ENCODE measurements at regions not wholly inside any gene's neighbourhood (a gene's known extent, or its start where the extent isn't known, plus 50 kb on each side); places are given as distances from the start of the nearest gene placed in this dataset.

GRCh38 chr3:43995547-43996378, 245.9 kb upstream of the TOPAZ1 start:
- peak in 1 of 2 donors; percentile 17 for DNase-seq

- DNase-seq, result peak in 1 of 2 donors; percentile 33
These were observed 245.0 kb upstream of the TOPAZ1 start for GRCh38 chr3:43996379-43997301.

- DNase-seq, result no peak
These were observed 244.4 kb upstream of the TOPAZ1 start for GRCh38 chr3:43997316-43997715.

DNA sequence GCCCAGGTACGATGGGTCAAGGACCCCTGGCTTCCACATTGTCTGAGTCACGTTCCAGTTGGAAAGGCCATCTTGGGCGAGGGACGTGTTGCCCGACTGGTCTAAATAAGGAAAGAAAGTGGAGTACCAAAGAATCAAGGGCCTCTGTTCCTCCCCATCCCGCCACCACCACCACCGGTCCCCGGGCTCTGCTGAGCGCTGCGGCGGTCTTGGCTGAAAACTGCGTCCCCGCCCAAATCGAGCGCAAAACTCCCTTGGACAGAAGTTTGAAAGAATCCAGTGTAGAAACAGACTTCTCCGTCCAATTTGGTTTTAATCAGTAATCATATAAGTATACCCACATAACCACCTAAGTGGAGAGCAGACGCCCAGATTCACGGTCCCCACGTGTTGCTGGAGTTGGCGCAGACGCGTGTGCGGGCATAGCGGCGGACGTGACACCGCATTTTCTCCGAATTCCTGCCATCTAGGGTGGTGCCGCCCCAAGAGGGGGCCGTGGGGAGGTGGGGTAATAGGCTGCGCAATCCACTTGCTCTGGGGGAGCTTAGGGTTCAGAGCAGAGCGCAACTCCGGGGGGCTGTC, 243.8 kb upstream of the TOPAZ1 start:
- DNase-seq, result peak in 1 of 2 donors; percentile 33

DNA sequence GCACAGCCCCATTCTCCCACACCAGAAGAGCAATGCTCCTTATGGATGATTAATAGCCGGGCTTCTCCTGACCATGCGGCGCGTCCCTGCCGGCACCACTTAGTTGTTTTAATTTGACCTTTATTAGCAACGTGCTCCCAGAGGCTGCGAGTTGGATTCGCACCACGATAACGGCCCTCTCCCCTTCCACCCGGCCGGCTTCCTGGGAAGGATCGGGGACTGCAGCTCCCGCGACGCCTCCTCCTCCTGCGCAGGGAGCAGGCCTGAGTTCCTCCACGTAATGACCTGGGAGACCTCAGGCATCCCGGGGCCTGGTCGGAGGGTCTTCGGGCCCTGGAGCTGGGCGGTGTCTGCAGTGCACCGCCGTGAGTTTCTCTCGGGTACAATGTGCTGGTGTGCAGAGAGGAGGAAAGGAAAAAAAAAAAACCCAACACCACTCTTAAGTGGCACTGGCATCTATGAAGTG, 243.3 kb upstream of the TOPAZ1 start:
- DNase-seq, result no peak

- DNase-seq, result peak in 1 of 2 donors; percentile 19
These were observed 242.6 kb upstream of the TOPAZ1 start for GRCh38 chr3:43998836-43999727.

DNA sequence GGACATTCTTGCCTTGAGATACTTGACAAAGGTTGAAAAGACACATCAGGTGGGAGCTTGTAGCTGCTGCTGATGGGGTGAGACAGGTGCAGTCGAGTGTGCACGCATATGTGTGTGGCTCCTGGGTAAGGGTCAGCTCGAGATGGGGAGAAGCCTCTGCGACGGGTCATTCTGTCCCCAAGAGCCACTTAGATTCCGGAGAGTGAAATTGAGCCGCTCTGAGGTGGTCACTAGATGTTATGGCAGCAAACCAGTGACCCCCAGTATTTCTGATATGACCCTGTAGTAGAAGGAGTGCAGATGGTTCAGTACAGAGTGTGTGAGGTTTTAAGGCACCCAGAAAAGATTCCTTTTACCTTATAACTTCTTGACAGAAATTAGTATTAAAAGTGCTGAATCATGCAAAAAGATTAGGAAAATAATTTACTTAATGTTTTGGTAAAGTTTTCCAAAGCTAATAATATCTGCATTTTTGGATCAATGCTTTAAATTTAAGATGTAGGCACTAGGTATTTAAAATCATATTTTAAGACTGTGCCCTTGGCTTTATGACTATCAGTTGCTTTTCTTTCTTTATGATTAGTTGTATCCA, 241.9 kb upstream of the TOPAZ1 start:
- no peak for DNase-seq

GRCh38 chr3:44000586-44000985, 241.1 kb upstream of the TOPAZ1 start:
- no peak for DNase-seq

- no peak for DNase-seq
These were observed 240.6 kb upstream of the TOPAZ1 start for GRCh38 chr3:44001072-44001471.

DNA sequence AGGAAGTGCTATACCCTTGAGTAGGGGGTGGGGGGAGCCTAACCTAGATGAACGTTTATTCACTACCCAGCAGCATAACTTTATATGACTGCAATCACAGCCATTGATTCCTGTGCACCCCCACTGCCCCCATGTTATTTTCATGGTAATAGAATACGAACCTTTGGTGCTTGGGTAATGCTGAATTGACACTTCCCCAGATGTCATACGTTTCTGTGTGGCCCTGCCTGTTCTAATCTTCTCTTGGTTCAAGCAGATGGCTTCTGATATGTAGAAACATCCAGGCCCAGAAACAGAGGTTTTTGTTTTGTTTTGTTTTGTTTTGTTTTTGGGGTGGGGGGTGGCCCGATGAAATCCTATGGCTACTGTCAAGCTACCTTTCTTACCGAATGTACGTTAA, 237.9 kb upstream of the TOPAZ1 start:
- DNase-seq, result no peak

GRCh38 chr3:44011680-44012079, 230.0 kb upstream of the TOPAZ1 start:
- DNase-seq, result no peak

- no peak for DNase-seq
These were observed 229.4 kb upstream of the TOPAZ1 start for GRCh38 chr3:44012160-44012899.

DNA sequence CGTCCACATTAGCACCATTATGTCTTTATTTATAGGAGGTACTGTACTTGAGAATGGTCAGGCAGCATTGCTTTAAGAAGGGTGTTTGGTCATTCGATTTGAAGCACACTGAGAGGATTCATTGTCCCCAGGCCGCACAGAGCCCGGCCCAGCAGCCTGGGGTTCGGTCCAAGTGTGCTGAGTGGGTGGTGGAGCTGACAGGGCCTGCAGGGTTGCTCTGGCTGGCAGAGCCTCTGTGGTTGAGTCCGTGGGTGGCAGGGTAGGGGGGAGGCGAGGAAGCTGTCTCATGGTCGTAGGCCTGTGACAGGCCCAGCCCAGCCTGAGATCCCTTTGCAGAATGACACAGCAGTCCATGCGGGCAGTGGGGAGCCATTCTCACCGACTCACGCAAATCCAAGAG, 227.7 kb upstream of the TOPAZ1 start:
- DNase-seq, result no peak

DNA sequence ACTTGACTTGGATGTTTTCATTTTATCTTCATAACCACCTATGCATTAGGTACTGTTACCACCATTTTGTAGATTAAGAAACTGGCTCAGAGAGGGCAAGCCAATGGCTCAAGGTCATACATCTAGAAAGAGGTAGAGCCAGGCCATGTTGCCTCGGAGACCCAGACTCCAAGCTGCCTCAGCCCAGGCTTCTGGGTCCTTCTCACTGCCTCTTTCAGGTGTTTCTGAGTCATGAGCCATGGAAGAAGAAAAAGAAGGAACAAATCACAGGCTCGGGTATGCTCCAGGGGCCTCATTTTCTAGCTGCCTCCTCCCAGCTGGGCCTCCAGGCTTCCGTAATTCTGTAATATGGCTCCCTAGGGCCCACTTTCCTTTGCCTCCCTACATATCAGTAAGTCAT, 226.5 kb upstream of the TOPAZ1 start:
- no peak for DNase-seq

DNA sequence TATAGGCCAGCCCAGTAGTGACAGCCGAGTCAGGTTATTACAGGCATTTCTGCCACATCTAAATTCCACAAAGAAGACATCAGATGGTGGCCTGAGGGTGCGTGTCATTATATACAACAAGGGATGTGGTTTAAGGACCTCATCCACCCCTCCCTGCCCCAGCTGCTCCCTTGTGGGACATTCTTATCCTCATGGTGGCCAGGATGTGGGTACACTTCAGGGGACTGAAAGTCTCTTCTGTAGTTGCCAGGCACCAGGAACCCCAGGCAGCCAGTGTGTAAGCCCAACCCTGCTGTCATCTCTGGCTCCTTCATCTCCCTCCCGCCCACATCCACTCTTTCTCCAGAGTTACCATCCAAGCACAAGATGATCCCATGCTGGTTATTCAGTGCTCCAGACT, 224.9 kb upstream of the TOPAZ1 start:
- DNase-seq, result no peak

GRCh38 chr3:44018926-44019325, 222.8 kb upstream of the TOPAZ1 start:
- DNase-seq, result no peak

DNA sequence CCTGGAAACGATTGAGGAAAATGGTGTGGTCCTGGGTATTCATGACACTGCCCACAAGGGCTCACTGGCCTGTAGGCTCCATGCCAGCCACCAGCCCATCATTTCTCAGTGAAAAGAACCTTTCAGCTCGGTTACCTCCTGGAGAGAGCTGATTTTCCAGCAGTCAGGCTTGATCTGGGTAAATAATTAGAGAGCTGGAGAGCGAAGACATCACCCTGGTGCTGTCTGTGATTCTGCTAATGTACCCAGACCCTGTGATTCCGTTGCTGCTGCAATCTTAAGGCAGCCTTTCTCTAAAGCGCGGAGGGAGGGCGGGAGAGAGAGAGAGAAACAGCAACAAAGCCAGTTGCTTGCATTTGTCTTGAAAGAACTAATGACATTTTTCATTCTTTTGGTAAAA, 221.9 kb upstream of the TOPAZ1 start:
- DNase-seq, result no peak

DNA sequence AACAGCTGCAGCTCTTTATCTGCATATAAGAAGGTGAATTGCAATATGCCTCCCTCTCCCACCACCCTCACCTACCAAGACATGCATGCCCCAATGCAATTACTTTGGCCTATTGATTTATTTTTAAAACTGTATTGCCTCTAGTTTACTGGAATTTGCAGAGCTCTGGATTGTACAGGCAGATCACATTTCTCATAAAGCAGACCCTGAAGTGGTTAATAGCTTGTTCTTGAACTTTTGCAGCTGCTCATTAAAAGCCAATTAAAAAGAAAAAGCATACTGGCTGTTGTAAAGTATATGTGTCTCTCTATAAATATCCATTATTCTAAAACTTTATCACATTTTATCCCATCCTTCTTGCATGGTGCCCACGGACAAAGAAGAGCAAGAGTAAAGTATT, 221.5 kb upstream of the TOPAZ1 start:
- DNase-seq, result no peak

DNA sequence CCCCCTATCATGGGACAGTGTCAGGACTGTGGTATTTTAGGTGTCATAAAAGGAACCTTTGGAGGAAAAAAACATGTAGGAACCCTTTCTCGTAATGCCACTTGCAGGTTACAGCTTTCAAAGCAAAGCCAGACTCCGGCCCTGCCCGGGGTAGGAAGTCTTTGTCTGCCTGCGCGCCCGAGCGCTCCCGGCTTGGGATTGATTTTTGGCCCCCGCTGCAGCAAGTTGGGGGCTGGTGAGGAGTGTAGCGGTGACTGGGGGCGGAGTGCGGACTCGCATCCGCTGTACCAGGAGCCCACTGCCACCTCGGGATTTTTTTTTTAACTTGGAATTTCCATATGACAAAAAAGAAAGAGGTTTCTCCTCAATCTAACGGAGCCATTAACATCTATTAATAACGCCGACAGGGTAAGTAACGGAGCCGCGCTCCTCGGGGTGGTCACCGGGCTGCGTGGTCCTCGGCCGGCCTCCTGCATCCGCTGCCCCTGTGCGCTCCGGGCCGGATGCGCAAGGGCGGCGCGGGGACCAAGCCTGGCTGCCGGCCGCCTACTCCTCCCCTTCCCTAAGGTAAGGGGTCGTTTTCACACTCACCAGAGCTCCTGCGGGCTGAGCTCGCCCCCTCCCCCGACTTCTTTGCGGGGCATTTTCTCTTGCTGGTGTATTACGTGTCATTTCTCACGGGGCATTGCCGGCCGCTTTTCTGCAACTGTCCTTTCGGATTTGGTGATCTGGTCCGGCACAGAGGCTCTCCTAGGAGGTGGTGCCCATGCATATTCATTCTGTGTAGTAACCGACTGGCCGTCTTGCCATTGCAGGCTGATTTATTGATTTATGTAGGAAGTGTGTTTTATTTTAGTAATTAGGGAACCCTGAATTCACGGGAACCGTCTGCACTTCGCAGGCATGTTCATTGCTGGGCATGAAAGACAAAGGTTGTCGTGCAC, 219.8 kb upstream of the TOPAZ1 start:
- no peak for DNase-seq
